H1 (cell line): ENCODE measurements at regions not wholly inside any gene's neighbourhood (a gene's known extent, or its start where the extent isn't known, plus 50 kb on each side); places are given as distances from the start of the nearest gene placed in this dataset.

Experiments
- BCL11A ChIP-seq, 2 experiments: IDR thresholded peaks; one replicate each; pipeline ENCODE4 v1.6.1; 2011; ENCODE audit warnings: low read depth in 2 of 2, low read length in 2 of 2, mild to moderate bottlenecking in 2 of 2
- CHD7 ChIP-seq: fragments of 300-600 bp; sonication (generic); IDR thresholded peaks from 2 replicates; pipeline ENCODE4 v1.7.1; 2012; ENCODE audit warnings: low read length, moderate library complexity, mild to moderate bottlenecking, inconsistent platforms; ENCODE audit not compliant: insufficient replicate concordance
- CTCF ChIP-seq, 3 experiments: IDR thresholded peaks; 1 replicate in 2 of 3; 2 replicates in 1 of 3; pipeline versions ENCODE4 v1.5.1 to v1.6.1; 2011; ENCODE audit warnings: low read length in 3 of 3, mild to moderate bottlenecking in 3 of 3, inconsistent platforms in 2 of 3, low read depth in 1 of 3, moderate library complexity in 1 of 3; ENCODE audit not compliant: insufficient read depth in 1 of 3; ENCODE audit errors: control extremely low read depth in 1 of 3
- KDM1A ChIP-seq: fragments of 200-600, 300-600 bp; sonication (generic); IDR thresholded peaks from 2 replicates; pipeline ENCODE4 v1.7.1; 2016; ENCODE audit warnings: mild to moderate bottlenecking, low read length, borderline replicate concordance
- POLR2A ChIP-seq, 2 experiments: IDR thresholded peaks; 1 replicate in 1 of 2; 2 replicates in 1 of 2; pipeline ENCODE4 v1.6.1; 2011; ENCODE audit warnings: low read depth in 2 of 2, low read length in 2 of 2, mild to moderate bottlenecking in 2 of 2; ENCODE audit errors: control extremely low read depth in 1 of 2
- RXRA ChIP-seq: IDR thresholded peaks from 2 replicates; pipeline ENCODE4 v1.6.1; 2011; ENCODE audit warnings: low read depth, mild to moderate bottlenecking, low read length, moderate library complexity; ENCODE audit not compliant: insufficient read depth
- USF2 ChIP-seq: IDR thresholded peaks from 2 replicates; pipeline ENCODE4 v1.6.1; 2011; ENCODE audit warnings: low read length, improper control_type of control experiment
- YY1 ChIP-seq: IDR thresholded peaks from 2 replicates; pipeline ENCODE4 v1.6.1; 2011; ENCODE audit warnings: low read depth, mild to moderate bottlenecking, low read length

GRCh38 chr1:216815260-216816131 lies 92.3 kb upstream of the ESRRG start:
- TF ChIP-seq USF2 (no peak), BCL11A (IDR thresholded peaks at IDR 0.05; ENCODE audit: low read depth in 2 of 2, low read length in 2 of 2) (no peak), CTCF (IDR thresholded peaks at IDR 0.05; ENCODE audit: control extremely low read depth in 1 of 3, insufficient read depth in 1 of 3, low read depth in 1 of 3, low read length in 3 of 3) (no peak), CHD7 (no peak), YY1 (no peak), POLR2A (IDR thresholded peaks at IDR 0.05; ENCODE audit: control extremely low read depth in 1 of 2, low read depth in 2 of 2, low read length in 2 of 2) (no peak), KDM1A (no peak), RXRA (no peak)
